NT2/D1 (cell line): ENCODE measurements at regions not wholly inside any gene's neighbourhood (a gene's known extent, or its start where the extent isn't known, plus 50 kb on each side); places are given as distances from the start of the nearest gene placed in this dataset.

Experiments used
- SUZ12 ChIP-seq: IDR thresholded peaks from 2 replicates; pipeline ENCODE4 v1.6.1; 2011; ENCODE audit not compliant: insufficient read length, insufficient read depth; ENCODE audit errors: extremely low read depth
- YY1 ChIP-seq: IDR thresholded peaks from 2 replicates; pipeline ENCODE4 v1.6.1; 2011; ENCODE audit not compliant: insufficient read length, insufficient read depth
- ZNF274 ChIP-seq: IDR thresholded peaks from 2 replicates; pipeline ENCODE4 v1.6.1; 2011; ENCODE audit warnings: mild to moderate bottlenecking, low read depth, low read length

GRCh38 chr16:13543850-13544249 lies 376.1 kb upstream of the ERCC4 start:
- TF ChIP-seq YY1 = no peak
- no peak for TF ChIP-seq SUZ12
- no peak for TF ChIP-seq ZNF274
